Tibial nerve (tissue), 3 donors: ENCODE measurements at regions not wholly inside any gene's neighbourhood (a gene's known extent, or its start where the extent isn't known, plus 50 kb on each side); places are given as distances from the start of the nearest gene placed in this dataset.
A peak's percentile ranks its signal among the peaks of the same experiment; 100 is the strongest.

Experiments used
- CTCF ChIP-seq, 5 experiments: fragments of 200-600 bp in 3 of 5; fragments of 450-650 bp in 2 of 5; sonication (generic) in 3 of 5; IDR thresholded peaks; one replicate each; pipeline ENCODE4 v1.5.1; 2016 to 2019; ENCODE audit warnings: antibody characterized with exemption in 5 of 5, mild to moderate bottlenecking in 3 of 5, moderate library complexity in 2 of 5
- POLR2A ChIP-seq, 2 donors: fragments of 450-650 bp; IDR thresholded peaks; one replicate each; pipeline ENCODE4 v1.6.1; 2017; ENCODE audit warnings: antibody characterized with exemption in 2 of 2, mild to moderate bottlenecking in 2 of 2, moderate library complexity in 2 of 2

- TF ChIP-seq CTCF (IDR thresholded peaks at IDR 0.05) = peak in 1 of 5 experiments; percentile 23
- TF ChIP-seq POLR2A (IDR thresholded peaks at IDR 0.05) = no peak
Measured at GRCh38 chr18:45169610-45170009, 445.7 kb upstream of the SLC14A2 start.
